ENCODE measurements at regions not wholly inside any gene's neighbourhood (a gene's known extent, or its start where the extent isn't known, plus 50 kb on each side); places are given as distances from the start of the nearest gene placed in this dataset.
"Not testable (repeated sequence)": the region's sequence is repeated elsewhere in the genome, so short reads cannot be mapped to it uniquely, and the experiment has no call there.

DNA sequence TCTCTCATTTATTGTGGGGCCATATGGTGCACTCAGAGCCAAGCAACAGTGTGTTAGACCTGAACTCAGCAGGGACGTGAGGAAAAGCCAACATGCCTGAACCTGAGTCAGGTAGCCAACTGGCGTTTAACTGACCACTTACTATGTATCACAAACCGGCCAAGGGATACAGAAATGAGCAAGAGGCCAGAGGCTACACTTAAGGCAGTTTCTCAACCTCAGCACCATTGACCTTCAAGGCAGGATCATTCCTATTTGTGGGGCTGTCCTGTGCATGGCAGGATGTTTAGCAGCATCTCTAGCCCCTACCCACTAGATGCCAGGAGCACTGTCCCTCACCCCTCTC lies 103.5 kb upstream of the NANOS1 start:
- no peak for DNase-seq
- TF ChIP-seq, protein P1, sequence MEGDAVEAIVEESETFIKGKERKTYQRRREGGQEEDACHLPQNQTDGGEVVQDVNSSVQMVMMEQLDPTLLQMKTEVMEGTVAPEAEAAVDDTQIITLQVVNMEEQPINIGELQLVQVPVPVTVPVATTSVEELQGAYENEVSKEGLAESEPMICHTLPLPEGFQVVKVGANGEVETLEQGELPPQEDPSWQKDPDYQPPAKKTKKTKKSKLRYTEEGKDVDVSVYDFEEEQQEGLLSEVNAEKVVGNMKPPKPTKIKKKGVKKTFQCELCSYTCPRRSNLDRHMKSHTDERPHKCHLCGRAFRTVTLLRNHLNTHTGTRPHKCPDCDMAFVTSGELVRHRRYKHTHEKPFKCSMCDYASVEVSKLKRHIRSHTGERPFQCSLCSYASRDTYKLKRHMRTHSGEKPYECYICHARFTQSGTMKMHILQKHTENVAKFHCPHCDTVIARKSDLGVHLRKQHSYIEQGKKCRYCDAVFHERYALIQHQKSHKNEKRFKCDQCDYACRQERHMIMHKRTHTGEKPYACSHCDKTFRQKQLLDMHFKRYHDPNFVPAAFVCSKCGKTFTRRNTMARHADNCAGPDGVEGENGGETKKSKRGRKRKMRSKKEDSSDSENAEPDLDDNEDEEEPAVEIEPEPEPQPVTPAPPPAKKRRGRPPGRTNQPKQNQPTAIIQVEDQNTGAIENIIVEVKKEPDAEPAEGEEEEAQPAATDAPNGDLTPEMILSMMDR (IDR thresholded peaks at IDR 0.05): no peak

GRCh38 chr10:118926441-118926840 lies 103.1 kb upstream of the NANOS1 start:
- H3K9me3 Mint-ChIP-seq: peaks cover 18% of the 10 kb centered on the region
- TF ChIP-seq, protein P1 (IDR thresholded peaks at IDR 0.05): no peak
- no peaks in the 10 kb centered on the region for H3K36me3 Mint-ChIP-seq (ENCODE audit: low read depth)
- no peak overlapping the region for H3K4me3 Mint-ChIP-seq
- peaks cover 16% of the 10 kb centered on the region for H3K27me3 Mint-ChIP-seq (ENCODE audit: low read depth, poor library complexity)
- H3K27ac Mint-ChIP-seq: no peak overlapping the region
- H3K4me1 Mint-ChIP-seq: peaks cover 11% of the 10 kb centered on the region
- no peak for DNase-seq

More for the DNA sequence above, 103.5 kb upstream of the NANOS1 start:
- Mint-ChIP-seq H3K4me3 (no peak overlapping the region), H3K9me3 (peaks cover 14% of the 10 kb centered on the region), H3K4me1 (peaks cover 11% of the 10 kb centered on the region), H3K36me3 (ENCODE audit: low read depth) (no peaks in the 10 kb centered on the region), H3K27ac (no peak overlapping the region), H3K27me3 (ENCODE audit: low read depth, poor library complexity) (peaks cover 16% of the 10 kb centered on the region)

GRCh38 chr10:118926903-118927302 lies 102.6 kb upstream of the NANOS1 start:
- Mint-ChIP-seq H3K4me3 (no peak overlapping the region), H3K9me3 (peaks cover 22% of the 10 kb centered on the region), H3K27me3 (ENCODE audit: low read depth, poor library complexity) (peaks cover 16% of the 10 kb centered on the region), H3K36me3 (ENCODE audit: low read depth) (no peaks in the 10 kb centered on the region), H3K4me1 (peaks cover 7% of the 10 kb centered on the region), H3K27ac (no peak overlapping the region)
- TF ChIP-seq, protein P1 (IDR thresholded peaks at IDR 0.05): no peak
- no peak for DNase-seq

DNA sequence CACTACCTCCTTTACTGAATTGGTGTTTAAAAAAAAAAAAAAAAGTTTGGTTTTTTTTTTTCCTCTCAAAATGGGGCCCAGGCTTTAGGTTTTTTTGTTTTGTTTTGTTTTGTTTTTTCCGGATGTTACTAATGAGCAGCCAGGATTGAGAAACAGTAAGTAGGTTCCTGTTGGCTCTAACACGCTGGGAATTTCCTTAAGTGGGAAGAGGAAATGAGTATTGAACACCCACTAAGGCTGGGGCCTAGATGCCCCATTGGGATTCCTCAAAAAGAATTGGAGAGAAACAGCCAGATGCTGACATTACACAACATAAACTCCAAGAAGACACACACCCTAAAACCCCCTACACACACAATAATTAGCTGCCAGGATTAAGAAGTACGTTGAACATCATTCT lies 102.2 kb upstream of the NANOS1 start:
- Mint-ChIP-seq H3K36me3 (ENCODE audit: low read depth) (no peaks in the 10 kb centered on the region), H3K9me3 (peaks cover 22% of the 10 kb centered on the region), H3K27ac (no peak overlapping the region), H3K4me1 (peaks cover 2% of the 10 kb centered on the region), H3K27me3 (ENCODE audit: low read depth, poor library complexity) (peaks cover 16% of the 10 kb centered on the region), H3K4me3 (no peak overlapping the region)
- no peak for DNase-seq
- TF ChIP-seq, protein P1 (IDR thresholded peaks at IDR 0.05): no peak

DNA sequence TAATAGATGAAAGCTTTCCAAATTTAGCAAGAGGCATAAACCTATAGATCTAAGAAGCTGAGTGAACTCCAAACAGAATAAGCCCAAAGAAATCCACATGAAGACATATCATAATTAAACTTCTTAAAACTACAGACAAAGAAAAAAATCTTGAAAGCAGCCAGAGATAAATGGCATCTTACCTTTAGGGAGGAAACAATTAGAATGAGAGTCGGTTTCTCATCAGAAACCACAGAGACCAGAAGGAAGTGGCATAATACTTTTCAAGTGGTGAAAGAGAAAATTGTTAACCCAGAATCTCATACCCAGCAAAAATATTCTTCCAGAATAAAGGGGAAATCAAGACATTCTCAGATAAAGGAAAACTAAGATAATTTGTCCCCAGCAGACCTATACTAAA lies 98.9 kb upstream of the NANOS1 start:
- Mint-ChIP-seq H3K4me3 (no peak overlapping the region), H3K9me3 (peaks cover 29% of the 10 kb centered on the region), H3K4me1 (no peaks in the 10 kb centered on the region), H3K27ac (no peak overlapping the region), H3K27me3 (ENCODE audit: low read depth, poor library complexity) (peaks cover 22% of the 10 kb centered on the region), H3K36me3 (ENCODE audit: low read depth) (no peaks in the 10 kb centered on the region)
- TF ChIP-seq, protein P1 (IDR thresholded peaks at IDR 0.05): no peak
- DNase-seq: no peak

DNA sequence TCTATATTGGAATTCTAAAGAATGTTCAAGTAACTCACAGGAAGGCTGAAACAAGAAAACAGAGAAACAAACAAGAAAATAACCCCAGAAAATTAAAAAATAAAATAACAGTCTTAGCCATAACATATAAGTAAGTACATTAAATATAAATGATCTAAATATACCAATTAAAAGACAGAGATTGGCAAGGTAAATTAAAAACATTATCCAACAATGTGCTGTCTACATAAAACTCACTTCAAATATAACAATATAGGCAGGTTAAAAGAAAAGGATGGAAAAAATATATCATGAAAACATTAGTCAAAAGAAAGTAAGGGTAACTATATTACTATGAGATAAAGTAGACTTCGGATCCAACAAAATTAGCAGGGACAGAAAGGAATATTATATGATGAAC lies 98.1 kb upstream of the NANOS1 start:
- no peak for DNase-seq
- Mint-ChIP-seq H3K4me3 (no peak overlapping the region), H3K4me1 (no peaks in the 10 kb centered on the region), H3K27ac (no peak overlapping the region), H3K36me3 (ENCODE audit: low read depth) (no peaks in the 10 kb centered on the region), H3K9me3 (peaks cover 29% of the 10 kb centered on the region), H3K27me3 (ENCODE audit: low read depth, poor library complexity) (peaks cover 22% of the 10 kb centered on the region)
- TF ChIP-seq, protein P1 (IDR thresholded peaks at IDR 0.05): no peak

DNA sequence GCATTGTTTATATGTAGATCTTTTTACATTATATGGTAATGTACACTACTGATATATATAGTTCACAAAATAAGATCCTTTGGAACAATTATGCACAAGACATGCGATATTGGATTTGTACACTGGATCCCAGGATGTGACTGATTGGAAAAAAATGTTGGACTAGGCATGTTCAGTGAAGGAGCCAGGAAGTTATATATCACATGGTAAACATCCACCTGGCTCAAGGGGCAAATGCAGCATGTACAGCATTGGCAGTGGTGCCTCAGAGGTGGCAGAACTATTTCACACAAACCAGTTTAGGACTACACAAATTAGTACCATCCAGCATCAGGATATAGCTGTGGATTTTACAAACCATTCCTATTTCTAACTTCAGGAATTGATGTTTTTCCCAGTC lies 97.4 kb upstream of the NANOS1 start:
- peaks cover 29% of the 10 kb centered on the region for H3K9me3 Mint-ChIP-seq
- not testable (repeated sequence) for H3K4me1 Mint-ChIP-seq; DNase-seq; H3K36me3 Mint-ChIP-seq (ENCODE audit: low read depth); H3K27ac Mint-ChIP-seq; H3K4me3 Mint-ChIP-seq
- H3K27me3 Mint-ChIP-seq (ENCODE audit: low read depth, poor library complexity): peaks cover 22% of the 10 kb centered on the region
